Activated CD4-positive, alpha-beta T cell treated with anti-CD3 and anti-CD28 coated beads, Interleukin-2, amount 50 U/mL, for 48 hours (primary cell): ENCODE measurements at regions not wholly inside any gene's neighbourhood (a gene's known extent, or its start where the extent isn't known, plus 50 kb on each side); places are given as distances from the start of the nearest gene placed in this dataset.

ENCODE experiments used
- DNase-seq, 2 experiments: peaks; one replicate each; pipeline ENCODE4 v3.0.0-alpha.2; 2020

- DNase-seq, result no peak
These were observed 79.5 kb downstream of the IRF2BPL start for GRCh38 chr14:76948976-76949375.

- no peak for DNase-seq
These were observed 80.1 kb downstream of the IRF2BPL start for GRCh38 chr14:76948213-76948947.

DNA sequence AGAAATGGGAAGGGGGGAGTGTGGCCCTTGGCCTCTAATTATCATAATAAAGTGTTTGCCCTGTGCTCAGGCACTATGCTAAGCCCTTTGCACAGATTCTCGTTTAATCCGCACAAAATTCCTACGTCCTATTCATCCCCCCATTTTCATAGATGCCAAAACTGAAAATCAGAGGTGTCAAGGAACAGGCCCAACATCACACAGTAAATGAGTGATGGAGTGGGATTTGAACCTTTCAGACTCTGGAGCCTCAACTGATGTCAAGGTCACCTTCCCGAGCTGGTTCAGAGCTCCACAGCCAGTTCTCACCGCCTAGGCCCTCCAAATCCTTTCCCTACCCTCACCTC is 80.7 kb downstream of the IRF2BPL start:
- DNase-seq, result no peak

GRCh38 chr14:76947078-76947837 is 81.2 kb downstream of the IRF2BPL start:
- peak; percentile 82 to 87 for DNase-seq

- no peak for DNase-seq
These were observed 81.8 kb downstream of the IRF2BPL start for GRCh38 chr14:76946753-76947077.

GRCh38 chr14:76943072-76943471 is 85.4 kb downstream of the IRF2BPL start:
- no peak for DNase-seq

DNA sequence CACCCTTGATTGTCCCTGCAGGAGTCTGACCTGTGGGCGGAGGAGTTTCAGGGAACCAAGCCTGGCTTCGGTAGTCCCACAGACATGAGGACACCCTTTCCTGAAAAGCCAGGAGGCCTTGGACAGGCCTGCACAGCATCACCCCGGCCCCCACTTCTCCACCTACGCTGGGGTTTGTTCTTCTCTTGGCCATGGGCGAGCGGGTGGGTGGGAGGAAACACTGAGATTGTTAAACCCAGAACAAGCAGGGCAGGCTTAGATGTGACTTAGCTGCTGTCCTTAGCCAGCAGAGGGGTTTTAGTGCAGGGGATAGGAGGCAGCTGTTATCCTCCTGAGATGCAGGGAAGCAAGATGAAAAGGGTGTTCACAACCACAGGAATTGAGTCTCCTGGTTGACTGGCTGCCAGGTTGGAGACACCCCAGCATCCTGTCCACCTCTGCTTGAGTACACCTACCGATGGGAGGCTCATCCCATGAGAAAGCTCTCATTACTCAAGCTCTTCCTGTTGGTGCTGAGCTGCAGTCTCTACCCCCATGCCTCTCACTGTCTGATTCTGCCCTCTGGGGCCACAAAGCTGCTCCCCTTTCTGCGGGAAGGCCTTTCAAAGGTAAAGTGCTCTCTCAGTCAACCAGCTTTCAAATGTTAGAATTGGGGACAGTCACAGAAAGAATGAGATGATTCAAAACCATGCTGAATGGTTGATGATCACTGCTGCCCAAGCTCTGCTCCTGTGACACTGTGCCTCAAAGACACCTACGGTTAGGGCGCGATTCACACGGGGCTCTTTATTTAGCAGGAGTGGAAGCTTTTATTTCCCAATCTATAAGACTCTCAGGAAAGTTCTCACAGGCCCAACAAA is 86.3 kb downstream of the IRF2BPL start:
- no peak for DNase-seq

DNA sequence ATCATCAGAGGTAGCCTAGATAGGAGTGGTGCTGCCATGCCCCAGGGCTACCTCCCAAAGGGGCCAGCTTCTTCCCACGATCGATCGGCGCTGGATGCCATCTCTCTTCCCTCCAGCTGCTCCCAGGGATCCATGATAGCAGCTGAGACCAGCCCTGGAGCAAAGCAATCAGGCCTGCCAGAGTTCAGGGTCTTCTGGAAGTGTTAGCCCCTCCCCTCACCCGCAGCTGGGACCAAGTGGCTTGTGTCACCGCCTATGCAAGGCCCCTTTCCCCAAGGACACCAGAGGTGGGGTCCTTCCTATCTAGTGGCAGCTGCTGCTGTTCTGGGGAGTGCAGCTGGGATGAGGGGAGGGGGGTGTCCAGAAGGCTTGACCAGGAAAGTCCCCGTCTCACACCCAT is 87.0 kb downstream of the IRF2BPL start:
- no peak for DNase-seq

- DNase-seq, result no peak
These were observed 88.3 kb downstream of the IRF2BPL start for GRCh38 chr14:76940021-76940760.

DNA sequence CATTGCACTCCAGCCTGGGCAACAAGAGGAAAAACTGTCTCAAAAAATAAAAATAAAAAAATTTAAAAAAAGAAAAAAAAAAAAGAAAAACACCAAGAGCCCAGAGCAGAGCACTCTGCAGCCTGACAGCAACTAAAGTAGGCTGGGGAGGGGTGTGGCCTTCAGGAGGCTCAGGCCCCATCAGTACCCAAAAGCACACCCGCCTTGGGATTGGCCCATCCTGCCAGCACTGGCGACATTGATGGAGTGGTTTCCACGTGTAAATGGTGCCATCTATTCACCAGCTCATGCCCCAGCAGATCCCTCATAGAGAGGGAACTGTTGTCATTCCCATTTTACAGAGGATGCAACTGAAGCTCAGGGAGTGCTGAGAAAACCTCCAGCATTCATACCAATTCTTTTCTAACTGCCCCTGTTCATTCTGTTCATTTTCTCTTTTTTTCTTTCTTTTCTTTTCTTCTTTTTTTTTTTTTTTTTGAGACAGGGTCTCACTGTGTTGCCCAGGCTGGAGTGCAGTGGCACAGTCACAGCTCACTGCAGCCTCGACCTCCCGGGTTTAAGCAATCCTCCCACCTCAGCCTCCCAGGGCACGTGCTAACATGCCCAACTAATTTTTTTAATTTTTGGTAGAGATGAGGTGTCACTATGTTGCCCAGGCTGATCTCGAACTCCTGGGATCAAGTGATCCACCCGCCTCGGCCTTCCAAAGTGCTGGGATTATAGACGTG is 89.3 kb downstream of the IRF2BPL start:
- DNase-seq, result no peak

GRCh38 chr14:76938092-76938500 is 90.4 kb downstream of the IRF2BPL start:
- no peak for DNase-seq

GRCh38 chr14:76937181-76938091 is 91.1 kb downstream of the IRF2BPL start:
- DNase-seq, result no peak

DNA sequence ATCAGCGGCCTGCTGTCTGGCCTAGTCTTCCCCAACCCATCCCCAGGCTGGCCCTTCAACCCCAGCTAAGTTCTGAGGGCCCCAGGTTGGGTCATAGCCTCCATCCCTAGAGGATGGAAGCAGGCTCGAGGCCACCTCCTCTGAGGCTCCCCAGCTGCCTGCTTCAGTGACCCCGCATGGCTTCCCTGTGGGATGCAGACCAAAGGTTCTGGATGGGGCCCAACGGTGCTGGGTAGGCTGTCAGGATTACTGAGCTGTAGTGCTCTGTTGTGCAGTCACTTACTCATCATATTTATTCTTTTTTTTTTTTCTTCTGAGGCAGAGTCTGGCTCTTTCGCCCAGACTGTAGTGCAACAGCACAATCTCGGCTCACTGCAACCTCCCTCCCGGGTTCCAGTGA is 92.0 kb downstream of the IRF2BPL start:
- no peak for DNase-seq

DNA sequence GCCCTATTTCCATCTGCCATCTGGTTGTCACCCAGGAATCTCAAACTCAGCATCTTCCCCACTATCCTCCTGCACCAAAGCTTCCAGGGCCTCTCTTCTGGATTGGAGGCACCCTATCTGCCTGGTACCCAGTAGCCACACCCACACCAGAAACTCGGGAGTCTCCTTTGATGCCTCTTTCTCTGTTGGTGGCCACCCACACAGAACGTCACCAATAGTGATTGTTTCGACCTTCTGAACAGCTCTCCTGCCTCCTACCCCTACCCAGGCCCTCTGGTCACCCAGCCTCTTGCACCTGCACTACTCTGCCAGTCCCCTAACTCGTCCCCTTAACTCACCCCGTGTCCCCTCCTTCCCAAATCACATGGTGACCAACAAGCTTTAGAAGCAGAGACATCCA is 95.0 kb downstream of the IRF2BPL start:
- DNase-seq, result no peak

GRCh38 chr14:76931631-76932402 is 96.7 kb downstream of the IRF2BPL start:
- DNase-seq, result no peak

DNA sequence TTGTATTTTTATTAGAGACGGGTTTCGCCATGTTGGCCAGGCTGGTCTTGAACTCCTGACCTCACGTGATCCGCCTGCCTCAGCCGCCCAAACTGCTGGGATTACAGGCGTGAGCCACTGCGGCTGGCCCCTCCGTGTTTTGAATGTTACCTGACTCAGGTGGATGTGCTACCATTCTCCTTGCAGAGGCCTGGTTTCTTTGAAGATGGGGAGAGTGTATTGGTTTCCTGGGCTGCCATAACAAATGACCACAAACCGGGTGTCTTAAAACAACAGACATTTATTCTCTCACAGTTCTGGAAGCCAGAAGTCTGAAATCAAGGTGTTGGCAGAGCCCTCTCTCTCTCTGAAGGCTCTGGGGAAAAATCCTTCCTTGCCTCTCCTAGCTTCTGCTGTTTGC is 98.0 kb downstream of the IRF2BPL start:
- no peak for DNase-seq

GRCh38 chr14:76929927-76930326 is 98.6 kb downstream of the IRF2BPL start:
- DNase-seq, result peak; percentile 46 to 63

- no peak for DNase-seq
These were observed 100.4 kb downstream of the IRF2BPL start for GRCh38 chr14:76927971-76928700.

- peak; percentile 39 to 57 for DNase-seq
These were observed 100.5 kb downstream of the LRRC74A start for GRCh38 chr14:76926521-76927251.
